GM21619 (cell line): ENCODE measurements at regions not wholly inside any gene's neighbourhood (a gene's known extent, or its start where the extent isn't known, plus 50 kb on each side); places are given as distances from the start of the nearest gene placed in this dataset.
"Not testable (repeated sequence)": the region's sequence is repeated elsewhere in the genome, so short reads cannot be mapped to it uniquely, and the experiment has no call there.

Experiments used
- ATAC-seq: cut with Tn5 transposase; IDR thresholded peaks from one replicate; pipeline ENCODE4 v1.9.1; 2021; ENCODE audit not compliant: unreplicated experiment

GRCh38 chr10:30736685-30737232 lies 107.2 kb upstream of the LYZL2 start:
- ATAC-seq: peak; percentile 84

GRCh38 chr10:30734901-30735300 lies 105.3 kb upstream of the LYZL2 start:
- no peak for ATAC-seq

GRCh38 chr10:30732671-30733070 lies 103.1 kb upstream of the LYZL2 start:
- ATAC-seq: no peak

- ATAC-seq: no peak
Observed at GRCh38 chr10:30731963-30732362, 102.4 kb upstream of the LYZL2 start.

- no peak for ATAC-seq
Observed at GRCh38 chr10:30730306-30730705, 100.8 kb upstream of the LYZL2 start.

- no peak for ATAC-seq
Observed at GRCh38 chr10:30728766-30729165, 99.2 kb upstream of the LYZL2 start.

GRCh38 chr10:30728127-30728526 lies 98.6 kb upstream of the LYZL2 start:
- ATAC-seq: no peak

- ATAC-seq: no peak
Observed at GRCh38 chr10:30727524-30727923, 98.0 kb upstream of the LYZL2 start.

- peak; percentile 83 for ATAC-seq
Observed at GRCh38 chr10:30726783-30727414, 97.3 kb upstream of the LYZL2 start.

- no peak for ATAC-seq
Observed at GRCh38 chr10:30725661-30726060, 96.1 kb upstream of the LYZL2 start.

GRCh38 chr10:30724296-30724695 lies 94.7 kb upstream of the LYZL2 start:
- no peak for ATAC-seq

GRCh38 chr10:30722956-30723620 lies 93.5 kb upstream of the LYZL2 start:
- no peak for ATAC-seq

- no peak for ATAC-seq
Observed at GRCh38 chr10:30719832-30720231, 90.3 kb upstream of the LYZL2 start.

GRCh38 chr10:30709700-30710358 lies 80.3 kb upstream of the LYZL2 start:
- no peak for ATAC-seq

GRCh38 chr10:30709229-30709628 lies 79.7 kb upstream of the LYZL2 start:
- no peak for ATAC-seq

- no peak for ATAC-seq
Observed at GRCh38 chr10:30708234-30708633, 78.7 kb upstream of the LYZL2 start.

- ATAC-seq: not testable (repeated sequence)
Observed at GRCh38 chr10:30706189-30706588, 76.6 kb upstream of the LYZL2 start.

- ATAC-seq: peak; percentile 19
Observed at GRCh38 chr10:30705625-30706149, 76.1 kb upstream of the LYZL2 start.

- peak; percentile 38 for ATAC-seq
Observed at GRCh38 chr10:30705101-30705624, 75.6 kb upstream of the LYZL2 start.

GRCh38 chr10:30704601-30705100 lies 75.1 kb upstream of the LYZL2 start:
- ATAC-seq: not testable (repeated sequence)

- ATAC-seq: no peak
Observed at GRCh38 chr10:30704026-30704600, 74.6 kb upstream of the LYZL2 start.
